HG02884 (cell line): ENCODE measurements at regions not wholly inside any gene's neighbourhood (a gene's known extent, or its start where the extent isn't known, plus 50 kb on each side); places are given as distances from the start of the nearest gene placed in this dataset.
"Not testable (repeated sequence)": the region's sequence is repeated elsewhere in the genome, so short reads cannot be mapped to it uniquely, and the experiment has no call there.

Experiments
- ATAC-seq: cut with Tn5 transposase; IDR thresholded peaks from one replicate; pipeline ENCODE4 v1.9.1; 2021; ENCODE audit warnings: mild to moderate bottlenecking, moderate library complexity; ENCODE audit not compliant: unreplicated experiment

DNA sequence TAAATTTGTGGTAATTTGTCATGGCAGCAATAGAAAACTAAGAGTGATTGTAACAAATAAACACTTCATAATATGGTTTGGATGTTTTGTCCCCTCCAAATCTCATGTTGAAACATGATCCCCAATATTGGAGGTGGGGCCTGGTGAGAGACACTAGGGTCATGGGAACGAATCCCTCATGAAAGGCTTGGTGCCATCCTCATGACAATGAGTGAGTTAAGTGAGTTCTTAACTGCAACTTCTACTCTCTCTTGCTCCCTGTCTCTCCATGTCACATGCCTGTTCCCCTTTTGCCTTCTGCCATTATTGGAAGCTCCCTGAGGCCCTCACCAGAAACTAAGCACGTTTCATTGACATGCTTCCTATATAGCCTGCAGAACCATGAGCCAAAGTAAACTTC is 1233.2 kb downstream of the OLFM4 start:
- ATAC-seq, result no peak

GRCh38 chr13:54263868-54264267 is 1235.3 kb downstream of the OLFM4 start:
- no peak for ATAC-seq

GRCh38 chr13:54267253-54267668 is 1238.6 kb downstream of the OLFM4 start:
- not testable (repeated sequence) for ATAC-seq

GRCh38 chr13:54268013-54268695 is 1239.5 kb downstream of the OLFM4 start:
- not testable (repeated sequence) for ATAC-seq

- no peak for ATAC-seq
Measured at GRCh38 chr13:54287062-54287764, 1258.6 kb downstream of the OLFM4 start.

GRCh38 chr13:54301085-54301484 is 1272.5 kb downstream of the OLFM4 start:
- ATAC-seq, result no peak

- ATAC-seq, result no peak
Measured at GRCh38 chr13:54305377-54305776, 1276.8 kb downstream of the OLFM4 start.

DNA sequence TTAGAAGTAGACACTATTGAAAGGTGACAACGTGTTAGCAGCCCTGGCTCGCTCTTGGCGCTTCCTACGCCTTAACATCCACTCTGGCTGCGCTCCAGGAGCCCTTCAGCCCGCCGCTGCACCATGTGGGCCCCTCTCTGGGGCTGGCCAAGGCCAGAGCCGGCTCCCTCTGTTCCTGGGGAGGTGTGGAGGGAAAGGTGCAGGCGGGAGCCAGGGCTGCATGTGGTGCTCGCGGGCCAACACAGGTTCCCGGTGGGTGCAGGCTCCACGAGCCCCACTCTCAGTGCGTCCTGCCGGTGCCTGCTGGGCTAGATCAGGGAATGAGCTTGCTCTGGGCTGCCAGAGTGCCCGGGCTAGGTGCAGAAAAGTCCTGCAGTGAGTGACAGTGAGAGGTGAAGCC is 1284.3 kb downstream of the OLFM4 start:
- no peak for ATAC-seq

DNA sequence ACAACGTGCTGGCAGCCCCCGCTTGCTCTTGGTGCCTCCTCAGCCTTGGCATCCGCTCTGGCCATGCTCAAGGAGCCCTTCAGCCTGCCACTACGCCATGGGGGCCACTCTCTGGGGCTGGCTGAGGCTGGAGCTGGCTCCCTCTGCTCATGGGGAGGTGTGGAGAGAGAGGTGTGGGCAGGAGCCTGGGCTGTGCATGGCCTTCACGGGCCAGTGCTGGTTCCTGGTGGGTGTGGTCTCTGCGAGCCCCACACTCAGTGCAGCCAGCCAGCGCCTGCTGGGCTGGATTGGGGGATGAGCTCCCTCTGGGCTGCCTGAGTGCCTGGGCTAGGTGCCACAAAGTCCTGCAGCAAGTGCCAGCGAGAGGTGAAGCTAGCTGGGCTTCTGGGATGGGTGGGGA is 1289.1 kb downstream of the OLFM4 start:
- ATAC-seq, result no peak

GRCh38 chr13:54337540-54337939 is 1308.9 kb downstream of the OLFM4 start:
- ATAC-seq, result no peak

DNA sequence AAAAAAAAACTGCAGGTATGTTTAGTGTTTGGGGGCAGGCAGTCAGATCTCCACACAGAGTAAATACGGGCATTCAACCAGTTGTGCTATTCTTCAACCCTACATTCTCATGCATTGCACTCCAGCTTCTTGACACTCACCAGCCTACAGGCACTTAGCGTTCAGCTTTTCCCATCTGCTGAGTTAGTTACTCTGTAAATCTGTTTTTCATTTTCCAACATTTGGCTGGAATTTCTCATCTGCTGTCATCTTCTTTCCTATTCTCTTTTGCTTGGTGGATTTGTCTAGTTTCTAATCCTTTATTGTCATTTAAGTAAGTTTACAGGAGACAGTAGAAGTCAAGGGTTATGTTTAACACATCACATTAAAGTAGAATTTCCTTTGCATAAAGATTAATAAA is 1318.9 kb downstream of the OLFM4 start:
- ATAC-seq, result no peak

- no peak for ATAC-seq
Measured at GRCh38 chr13:54356209-54356608, 1327.6 kb downstream of the OLFM4 start.

DNA sequence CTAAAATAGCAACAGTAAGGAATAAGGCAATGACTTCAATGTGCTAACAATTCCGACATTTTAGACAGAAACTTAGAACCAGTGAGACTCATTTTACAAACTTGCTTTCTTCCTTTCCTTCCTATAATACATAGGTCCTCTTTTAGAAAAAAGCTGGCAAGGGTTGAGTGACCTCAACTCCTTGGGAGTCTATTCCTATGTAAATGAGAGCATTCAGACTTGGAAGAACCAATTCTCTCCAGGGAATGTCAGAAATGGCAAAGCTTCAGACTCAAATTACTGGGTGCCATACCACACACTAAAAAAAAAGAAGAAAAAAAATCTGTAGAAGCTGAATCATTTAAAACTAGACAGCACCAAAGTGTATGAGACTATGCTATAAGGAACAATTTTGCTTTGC is 1328.2 kb downstream of the OLFM4 start:
- ATAC-seq, result no peak

- no peak for ATAC-seq
Measured at GRCh38 chr13:54357284-54357933, 1328.8 kb downstream of the OLFM4 start.

DNA sequence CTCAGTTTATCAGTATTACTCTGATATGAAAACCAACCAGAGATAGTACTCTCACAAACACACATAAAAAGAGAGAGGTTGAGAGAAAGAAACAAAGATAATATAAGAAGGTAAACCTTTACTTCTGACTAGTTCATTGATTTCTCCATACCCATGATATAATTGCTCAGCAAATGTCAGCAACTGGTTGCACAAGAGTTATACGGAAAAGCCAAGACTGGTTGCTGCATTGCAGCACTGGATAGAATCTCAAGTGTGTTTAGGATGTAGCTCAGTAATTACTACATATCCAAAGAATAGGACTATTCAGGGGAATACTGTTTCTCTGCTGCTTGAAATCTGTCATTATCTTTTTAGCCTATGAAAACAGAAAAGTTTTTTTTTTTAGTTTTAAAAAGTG is 1332.8 kb downstream of the OLFM4 start:
- ATAC-seq, result no peak

GRCh38 chr13:54366728-54367127 is 1338.1 kb downstream of the OLFM4 start:
- no peak for ATAC-seq

- ATAC-seq, result no peak
Measured at GRCh38 chr13:54367639-54368271, 1339.1 kb downstream of the OLFM4 start.

GRCh38 chr13:54368387-54368786 is 1339.8 kb downstream of the OLFM4 start:
- no peak for ATAC-seq

GRCh38 chr13:54373211-54373610 is 1344.6 kb downstream of the OLFM4 start:
- ATAC-seq, result no peak

- ATAC-seq, result no peak
Measured at GRCh38 chr13:54379461-54379860, 1350.8 kb downstream of the OLFM4 start.

- ATAC-seq, result no peak
Measured at GRCh38 chr13:54383604-54384003, 1355.0 kb downstream of the OLFM4 start.

DNA sequence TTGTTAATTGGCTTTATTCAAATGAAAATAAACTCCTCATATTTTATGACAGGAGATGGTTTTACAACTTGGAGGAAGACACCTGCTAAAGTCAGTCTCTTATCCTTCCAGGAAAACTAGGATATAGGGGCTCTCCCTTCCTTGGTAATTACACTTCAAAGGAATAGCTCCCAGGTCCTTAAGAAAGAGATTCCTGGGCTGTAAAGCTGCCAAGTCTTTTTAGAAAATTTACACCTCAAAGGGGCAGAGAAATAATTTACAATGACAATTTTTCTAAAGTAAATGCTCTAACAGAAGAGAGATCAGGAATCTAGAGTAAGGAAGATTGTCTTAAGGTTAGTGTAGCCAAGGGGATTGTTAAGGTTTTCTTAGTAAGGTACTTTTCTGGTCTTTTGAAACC is 1359.0 kb downstream of the OLFM4 start:
- no peak for ATAC-seq
